Stomach (tissue), 4 donors: ENCODE measurements at regions not wholly inside any gene's neighbourhood (a gene's known extent, or its start where the extent isn't known, plus 50 kb on each side); places are given as distances from the start of the nearest gene placed in this dataset.

Source experiments
- CTCF ChIP-seq, 7 experiments: fragments of 450-650 bp in 4 of 7; fragments of 200-600 bp in 3 of 7; sonication (generic) in 3 of 7; IDR thresholded peaks; one replicate each; pipeline ENCODE4 v1.5.1; 2016 to 2019; ENCODE audit warnings: antibody characterized with exemption in 7 of 7, control low read depth in 2 of 7, mild to moderate bottlenecking in 1 of 7
- POLR2A ChIP-seq, 4 donors: fragments of 450-650 bp; IDR thresholded peaks; one replicate each; pipeline ENCODE4 v1.6.1; 2016; ENCODE audit warnings: antibody characterized with exemption in 4 of 4, control low read depth in 2 of 4, mild to moderate bottlenecking in 1 of 4, moderate library complexity in 1 of 4
- POLR2AphosphoS5 ChIP-seq, 3 donors: sonication (generic); formaldehyde crosslinking; IDR thresholded peaks; one replicate each; pipeline ENCODE4 v1.6.1; 2016; ENCODE audit warnings: antibody characterized with exemption in 3 of 3

- no peak for TF ChIP-seq CTCF (IDR thresholded peaks at IDR 0.05)
- no peak for TF ChIP-seq POLR2A (IDR thresholded peaks at IDR 0.05)
- TF ChIP-seq POLR2AphosphoS5 (IDR thresholded peaks at IDR 0.05): no peak
These were observed 123.3 kb upstream of the BOD1 start for GRCh38 chr5:173739741-173740140.
